ENCODE measurements at regions not wholly inside any gene's neighbourhood (a gene's known extent, or its start where the extent isn't known, plus 50 kb on each side); places are given as distances from the start of the nearest gene placed in this dataset.
"Not testable (repeated sequence)": the region's sequence is repeated elsewhere in the genome, so short reads cannot be mapped to it uniquely, and the experiment has no call there.

DNA sequence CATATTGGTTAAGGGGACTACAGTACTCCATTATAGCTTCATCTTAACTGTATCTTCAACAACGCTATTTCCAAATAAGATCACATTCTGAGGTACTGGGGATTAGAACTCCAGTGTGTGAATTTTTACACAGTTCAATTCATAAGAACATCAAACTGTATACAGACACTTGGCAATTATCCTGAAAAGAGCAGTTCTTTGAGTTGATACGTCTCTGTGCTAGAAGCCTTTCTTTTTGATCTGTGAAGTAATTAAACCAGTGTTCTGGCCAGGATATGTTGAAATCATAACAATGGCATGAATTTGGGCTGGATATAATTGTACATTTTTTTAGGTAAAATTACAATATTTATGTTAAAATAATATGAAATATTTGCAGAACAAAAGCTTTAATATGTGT, 93.5 kb upstream of the ITPRID2 start:
- no peak for DNase-seq

DNA sequence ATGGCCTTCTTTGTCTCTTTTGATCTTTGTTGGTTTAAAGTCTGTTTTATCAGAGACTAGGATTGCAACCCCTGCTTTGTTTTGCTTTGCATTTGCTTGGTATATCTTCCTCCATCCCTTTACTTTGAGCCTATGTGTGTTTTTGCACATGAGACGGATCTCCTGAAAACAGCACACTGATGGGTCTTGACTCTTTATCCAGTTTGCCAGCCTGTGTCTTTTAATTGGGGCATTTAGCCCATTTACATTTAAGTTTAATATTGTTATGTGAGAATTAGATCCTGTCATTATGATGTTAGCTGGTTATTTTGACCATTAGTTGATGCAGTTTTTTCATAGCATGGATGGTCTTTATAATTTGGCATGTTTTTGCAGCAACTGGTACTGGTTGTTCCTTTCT, 89.2 kb upstream of the ITPRID2 start:
- DNase-seq = not testable (repeated sequence)

DNA sequence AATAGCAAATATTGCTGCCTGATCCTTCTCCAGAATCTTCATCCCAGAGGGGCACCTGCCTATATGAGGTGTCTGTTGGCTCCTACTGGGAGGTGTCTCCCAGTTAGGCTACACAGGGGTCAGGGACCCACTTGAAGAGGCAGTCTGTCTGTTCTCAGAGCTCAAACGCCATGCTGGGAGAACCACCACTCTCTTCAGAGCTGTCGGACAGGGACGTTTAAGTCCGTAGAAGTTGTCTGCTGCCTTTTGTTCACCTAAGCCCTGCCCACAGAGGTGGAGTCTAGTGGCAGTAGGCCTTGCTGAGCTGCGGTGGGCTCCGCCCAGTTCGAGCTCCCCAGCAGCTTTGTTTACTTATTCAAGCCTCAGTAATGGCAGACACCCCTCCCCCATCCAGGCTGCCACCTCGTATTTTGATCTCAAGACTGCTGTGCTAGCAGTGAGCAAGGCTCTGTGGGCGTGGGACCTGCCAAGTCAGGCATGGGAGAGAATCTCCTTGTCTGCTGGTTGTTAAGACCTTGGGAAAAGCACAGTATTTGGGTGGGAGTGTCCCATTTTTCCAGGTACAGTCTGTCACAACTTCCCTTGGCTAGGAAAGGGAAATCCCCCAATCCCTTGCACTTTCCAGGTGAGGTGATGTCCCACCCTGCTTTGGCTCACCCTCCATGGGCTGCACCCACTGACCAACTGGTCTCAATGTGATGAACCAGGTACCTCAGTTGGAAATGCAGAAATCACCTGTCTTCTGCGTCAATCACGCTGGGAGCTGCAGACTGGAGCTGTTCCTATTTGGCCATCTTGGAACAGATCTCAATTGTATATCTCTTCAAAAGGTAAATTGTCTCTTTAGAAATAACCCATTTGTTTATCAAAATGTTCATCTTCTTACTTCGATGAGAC, 87.4 kb upstream of the ITPRID2 start:
- not testable (repeated sequence) for DNase-seq

DNA sequence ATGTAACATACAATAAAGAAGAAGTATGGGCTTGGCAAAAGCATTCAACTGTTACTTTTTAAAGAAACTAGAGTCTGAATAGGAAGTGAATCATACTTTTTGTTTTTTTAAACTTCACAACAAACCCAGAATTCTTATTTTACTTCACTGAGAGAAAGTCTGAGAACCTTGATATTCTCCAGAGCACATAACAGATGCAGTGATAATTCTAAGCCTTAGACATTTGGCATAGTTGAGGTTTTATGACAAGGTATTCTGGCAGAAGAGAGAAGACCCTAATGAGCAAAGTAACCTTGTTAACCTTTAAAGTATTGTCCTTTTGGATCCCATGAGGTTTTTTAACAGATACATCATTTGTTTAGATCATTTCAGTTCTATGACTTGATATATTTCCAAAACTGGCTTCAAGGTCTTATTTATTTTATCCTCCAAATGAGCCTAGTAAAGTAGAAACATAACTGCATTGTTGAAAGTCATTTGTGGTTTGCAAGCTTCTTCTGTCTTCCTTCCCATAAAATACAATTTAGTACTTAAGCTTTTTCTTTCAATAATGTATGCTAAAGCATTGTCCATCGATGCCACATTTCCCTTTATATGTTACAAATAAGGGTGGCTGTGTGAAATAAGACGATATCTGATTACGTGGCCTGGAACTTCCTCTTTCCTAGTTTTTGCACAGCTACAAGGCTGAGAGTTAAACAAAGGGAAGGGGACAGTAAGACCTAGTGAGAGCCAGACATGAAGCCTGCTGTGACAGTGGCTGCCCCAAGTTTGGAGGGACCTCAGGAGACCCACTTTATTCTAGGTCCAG, 86.1 kb upstream of the ITPRID2 start:
- DNase-seq = no peak

DNA sequence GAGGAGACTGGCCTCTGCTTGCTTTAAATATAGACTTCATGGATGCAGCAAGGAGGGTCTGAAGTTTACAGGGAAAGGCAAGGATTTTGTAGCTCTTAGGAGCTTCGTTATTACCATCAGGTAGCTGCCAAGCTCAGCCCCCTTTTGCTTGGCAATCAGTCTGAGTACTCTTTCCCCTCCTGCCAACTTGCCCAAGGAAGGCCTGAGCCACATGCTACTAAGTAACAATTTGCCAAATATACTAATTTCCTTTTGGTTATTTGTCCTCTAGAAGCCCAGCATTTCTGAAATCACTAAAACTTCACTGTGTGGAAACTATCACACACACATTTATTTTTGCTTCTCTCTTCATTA, 85.5 kb upstream of the ITPRID2 start:
- DNase-seq = no peak

DNA sequence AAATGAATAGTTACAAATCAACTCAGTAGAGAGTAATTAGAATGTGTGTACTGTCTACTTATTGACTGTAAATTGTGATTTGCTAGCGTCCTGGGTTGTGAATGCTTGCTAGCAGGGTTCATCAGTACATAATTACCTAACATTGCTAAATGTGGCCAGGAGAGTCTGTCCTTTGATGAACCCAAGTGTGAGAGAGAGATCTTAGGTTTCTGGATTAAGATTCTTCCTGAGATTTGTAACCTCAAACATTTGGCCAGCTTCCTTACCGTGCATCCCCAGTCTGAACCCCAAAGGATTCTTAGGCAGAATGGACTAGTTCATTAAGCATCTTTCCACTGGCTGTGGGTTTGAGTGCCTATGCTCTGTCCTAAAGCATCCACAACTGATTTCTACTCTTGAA, 84.0 kb upstream of the ITPRID2 start:
- no peak for DNase-seq

DNA sequence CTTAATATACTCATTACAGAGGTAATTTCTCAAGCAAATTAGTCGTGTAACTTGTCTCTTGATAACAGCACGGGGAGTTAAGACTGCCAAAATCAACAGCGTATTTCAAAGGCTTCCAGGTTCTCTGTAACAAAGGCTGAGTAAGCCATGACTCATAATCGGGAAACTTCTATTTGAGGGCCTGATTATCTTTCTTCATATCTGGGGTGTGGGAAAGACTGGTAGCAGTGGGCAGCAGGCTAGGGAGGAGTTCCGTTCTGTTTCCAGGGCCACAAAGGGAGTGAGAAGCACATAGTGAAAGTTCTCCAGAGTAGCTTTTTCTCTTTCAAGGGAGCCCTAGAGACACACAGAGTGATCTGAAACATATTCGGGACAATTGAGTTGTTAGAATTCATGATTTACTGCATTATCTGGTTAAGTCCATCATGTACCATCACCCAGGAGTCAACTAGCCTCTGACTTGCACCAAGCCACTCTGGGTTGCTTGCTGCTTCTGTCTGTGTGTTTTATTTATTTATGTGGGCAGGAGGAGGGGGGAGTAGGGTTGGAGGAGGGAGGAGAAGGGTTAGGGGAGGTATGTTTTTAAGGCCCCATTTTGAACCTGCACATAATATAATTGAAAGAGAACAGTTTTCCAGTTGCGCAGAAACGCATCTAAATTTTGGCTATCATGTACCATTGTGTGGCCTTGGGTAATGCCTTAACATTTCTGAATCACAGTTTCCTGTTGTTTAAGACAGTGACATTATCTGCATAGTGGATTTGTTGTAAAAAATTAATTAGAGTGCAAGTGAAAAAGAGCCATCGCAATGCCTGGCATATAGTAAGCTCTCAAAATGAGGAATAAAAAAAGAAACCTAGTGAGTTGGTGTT, 80.5 kb upstream of the ITPRID2 start:
- DNase-seq = no peak

DNA sequence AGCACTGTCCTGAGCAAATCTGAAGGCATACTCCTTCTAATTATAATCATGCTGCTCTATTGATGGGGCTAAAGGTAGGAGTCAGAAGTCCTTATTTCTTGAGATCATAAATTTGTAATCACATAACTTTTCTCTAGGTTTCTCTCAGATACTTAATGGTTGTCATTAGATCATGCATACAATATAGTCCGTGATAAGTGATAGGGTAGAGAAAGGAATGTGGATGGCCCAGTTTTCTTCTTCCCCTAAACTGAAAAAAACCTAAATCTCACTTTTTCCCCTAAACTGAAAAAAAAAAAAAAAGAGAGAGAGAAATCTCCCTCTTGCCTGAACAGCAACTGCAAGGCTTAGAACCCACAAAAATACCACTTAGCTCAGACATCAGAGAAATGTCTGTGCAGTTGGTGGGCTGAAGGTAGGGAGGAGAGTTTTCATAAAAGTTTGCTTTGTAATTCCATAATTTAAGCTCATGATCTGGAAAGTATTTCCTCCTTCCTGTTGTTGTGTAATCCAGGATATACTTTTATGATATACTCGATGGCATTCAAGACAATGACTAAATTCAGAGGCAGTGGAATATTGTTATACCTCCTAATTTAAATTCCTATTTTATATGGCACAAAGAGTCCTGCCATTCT, 79.3 kb upstream of the ITPRID2 start:
- no peak for DNase-seq

DNA sequence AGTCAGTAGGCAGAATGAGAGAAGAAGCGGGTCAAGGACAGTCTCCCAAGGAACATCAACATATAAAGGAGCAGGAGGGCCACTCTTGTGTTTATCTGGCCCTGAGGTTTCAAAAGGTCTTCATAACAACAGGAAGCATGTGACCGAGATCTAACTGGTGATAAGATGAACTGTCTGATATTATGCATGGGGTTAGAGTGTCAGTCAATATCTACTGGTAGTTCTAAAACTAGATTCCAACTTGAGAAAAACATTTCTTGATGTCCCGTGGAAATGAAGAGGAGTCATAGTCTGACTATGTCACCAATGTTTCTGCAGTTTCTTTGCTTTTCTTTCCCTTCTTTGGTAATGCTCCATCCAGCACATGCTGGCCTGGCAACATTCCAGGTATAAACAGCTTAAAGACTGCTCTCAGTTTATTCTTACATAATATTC, 77.5 kb upstream of the ITPRID2 start:
- no peak for DNase-seq

DNA sequence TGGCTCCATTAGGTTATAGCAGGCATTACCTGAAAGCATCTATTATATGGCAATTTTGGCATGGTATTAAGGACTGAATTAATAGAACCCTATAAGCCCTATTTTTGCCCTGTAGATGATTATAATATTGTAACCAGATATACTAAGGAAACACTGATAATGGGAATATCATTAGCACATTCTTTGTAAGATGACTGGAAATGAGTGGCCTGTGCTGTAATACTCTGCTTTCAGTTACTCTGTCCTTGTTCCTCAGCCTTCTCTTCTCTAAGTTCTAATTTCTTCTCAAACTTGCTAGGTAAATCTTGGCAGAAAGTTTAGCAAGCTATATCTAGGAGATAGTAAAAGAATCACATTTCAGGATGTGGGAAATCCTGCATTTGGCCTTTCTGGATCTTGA, 74.0 kb upstream of the ITPRID2 start:
- DNase-seq = no peak

DNA sequence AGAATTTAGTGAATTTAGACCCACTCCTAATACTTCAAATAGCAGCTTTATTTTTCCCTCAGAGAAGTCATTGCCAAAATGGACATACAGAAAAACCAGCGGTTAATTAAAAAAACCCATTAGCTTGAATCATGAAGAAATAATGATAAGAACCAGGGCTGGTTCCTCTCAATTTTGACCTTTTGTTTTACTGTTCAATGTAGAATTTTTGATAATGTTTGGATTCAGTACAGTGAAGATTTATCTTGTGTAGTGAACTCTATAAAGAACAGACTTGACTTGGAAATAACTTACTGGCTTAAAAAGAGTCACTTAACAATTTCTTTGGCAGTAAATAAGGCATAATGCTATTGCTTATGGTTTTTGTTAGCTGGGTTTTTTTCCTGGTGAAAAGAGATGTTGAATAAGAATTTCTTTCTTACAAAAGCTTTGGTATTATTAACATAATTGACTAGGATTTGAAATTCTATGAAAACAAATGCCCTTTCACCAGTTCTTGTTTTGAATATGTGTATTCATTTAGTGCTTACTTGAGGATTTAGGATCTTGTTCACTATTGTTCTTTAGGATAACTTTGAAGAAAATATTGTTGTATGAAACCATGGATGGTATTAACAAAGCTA, 73.4 kb upstream of the ITPRID2 start:
- no peak for DNase-seq

DNA sequence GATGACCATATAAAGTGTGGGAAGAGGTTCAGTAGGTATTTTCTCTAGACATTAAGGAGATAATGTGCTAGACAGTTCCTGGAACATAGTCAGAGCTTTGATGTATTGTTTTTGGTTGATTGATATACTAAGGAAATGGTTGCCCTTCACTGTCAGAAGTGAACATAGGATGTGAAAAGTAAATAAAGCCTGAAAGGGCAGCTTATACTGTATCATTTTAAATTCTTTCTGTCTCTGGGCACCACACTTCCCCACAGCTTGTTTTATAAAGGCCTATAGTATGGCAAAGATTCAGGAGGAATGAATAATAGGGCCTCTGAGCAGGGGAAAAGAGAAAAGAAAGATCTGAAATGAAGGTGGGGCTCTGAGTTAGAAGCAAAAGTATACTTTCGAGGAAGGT, 72.7 kb upstream of the ITPRID2 start:
- no peak for DNase-seq

DNA sequence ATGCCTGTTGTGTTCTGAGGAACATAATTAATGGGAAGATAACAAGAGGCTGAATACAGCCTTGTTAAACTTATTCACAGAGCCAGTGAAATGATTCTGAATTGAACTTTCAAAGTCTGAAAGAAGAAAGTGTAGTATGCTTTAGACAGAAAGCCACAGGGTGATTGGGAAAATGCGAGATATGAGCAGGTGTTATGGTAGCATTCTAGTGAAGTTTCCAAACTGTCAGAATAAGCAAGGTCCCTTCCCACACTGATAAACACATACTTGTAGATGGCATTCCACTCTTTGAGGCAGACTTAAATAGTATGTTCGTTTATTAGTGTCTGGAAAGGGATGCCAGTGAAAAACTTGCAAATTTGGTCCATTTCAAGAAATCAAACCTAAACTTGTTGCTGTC, 70.5 kb upstream of the ITPRID2 start:
- DNase-seq = no peak

DNA sequence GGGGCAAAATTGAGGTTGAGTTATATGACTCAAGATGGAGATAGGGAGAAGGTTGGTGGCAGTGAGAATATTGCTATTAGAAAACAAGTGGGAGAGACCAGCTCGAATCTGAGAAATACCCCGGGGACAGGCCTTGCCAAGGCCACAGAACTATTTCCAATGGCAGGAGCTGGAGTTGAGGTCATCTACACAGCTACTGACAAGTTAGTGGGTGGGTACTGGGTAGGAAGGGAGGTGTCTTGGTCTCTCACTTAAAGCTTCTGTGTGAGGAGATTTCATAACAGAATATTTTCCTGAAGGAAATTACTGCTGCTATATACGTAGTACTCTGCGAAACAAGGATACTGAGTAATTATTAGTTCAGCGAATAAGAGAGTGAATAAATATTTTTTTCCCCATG, 69.4 kb upstream of the ITPRID2 start:
- DNase-seq = no peak

DNA sequence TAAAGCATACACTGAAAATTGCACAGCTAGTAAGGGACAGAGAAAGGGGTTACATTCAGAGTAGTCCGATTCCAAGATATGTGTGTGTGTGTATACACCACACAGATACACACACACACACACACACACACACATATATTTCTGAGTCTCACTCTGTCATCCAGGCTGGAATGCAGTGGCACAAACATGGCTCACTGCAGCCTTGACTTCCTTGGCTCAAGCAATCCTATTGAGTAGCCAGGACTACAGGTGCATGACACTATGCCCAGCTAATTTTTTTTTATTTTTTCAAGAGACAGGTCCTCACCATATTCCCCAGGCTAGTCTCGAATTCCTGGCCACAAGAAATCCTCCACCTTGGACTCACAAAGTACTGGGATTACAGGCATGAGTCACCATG, 68.1 kb upstream of the ITPRID2 start:
- DNase-seq = no peak

DNA sequence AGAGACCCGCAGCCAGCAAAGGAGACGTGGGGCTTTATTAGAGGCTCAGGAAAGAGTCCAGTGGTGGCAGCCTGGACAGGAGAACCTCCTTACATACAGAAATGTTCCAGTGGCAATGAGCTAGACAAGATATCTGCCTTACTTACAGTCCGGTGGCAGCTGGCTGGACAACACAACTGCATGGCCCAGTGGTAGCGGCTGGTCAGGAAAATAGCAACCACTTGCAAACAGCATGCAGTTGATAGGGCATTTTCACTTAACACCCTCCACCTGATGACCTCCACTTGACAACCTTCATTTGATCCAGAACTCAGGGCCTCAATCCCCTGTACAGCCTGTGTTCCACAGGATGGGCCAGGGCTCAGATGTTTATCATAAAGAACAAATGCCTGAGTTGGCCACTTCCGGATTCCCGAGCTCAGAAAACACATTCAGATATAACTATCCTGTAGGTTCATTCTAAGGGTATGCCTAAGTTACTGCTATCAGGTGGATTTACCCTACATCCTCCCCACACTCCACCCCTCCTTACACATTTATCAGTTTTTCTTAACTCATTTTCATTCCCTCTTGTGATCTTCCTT, 63.3 kb upstream of the ITPRID2 start:
- DNase-seq = no peak

DNA sequence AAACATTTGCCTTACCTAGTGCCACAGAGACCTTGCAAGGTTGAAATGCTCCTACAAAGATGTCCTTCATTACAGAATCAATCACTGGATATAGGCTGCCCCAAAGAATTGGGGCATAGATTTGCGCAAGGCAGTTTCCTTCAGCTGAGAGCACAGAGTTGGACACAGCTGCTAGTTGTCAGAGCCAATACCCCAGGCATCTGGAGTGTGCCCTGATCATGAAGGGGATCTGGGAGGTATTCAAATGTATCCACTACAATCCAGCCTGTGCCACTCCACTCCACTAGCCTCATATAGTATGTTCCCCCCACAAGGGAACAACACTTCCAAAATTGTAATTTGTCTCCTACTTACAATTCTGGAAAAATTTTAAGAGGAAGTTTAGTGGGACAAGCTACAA, 62.3 kb upstream of the ITPRID2 start:
- DNase-seq = no peak

DNA sequence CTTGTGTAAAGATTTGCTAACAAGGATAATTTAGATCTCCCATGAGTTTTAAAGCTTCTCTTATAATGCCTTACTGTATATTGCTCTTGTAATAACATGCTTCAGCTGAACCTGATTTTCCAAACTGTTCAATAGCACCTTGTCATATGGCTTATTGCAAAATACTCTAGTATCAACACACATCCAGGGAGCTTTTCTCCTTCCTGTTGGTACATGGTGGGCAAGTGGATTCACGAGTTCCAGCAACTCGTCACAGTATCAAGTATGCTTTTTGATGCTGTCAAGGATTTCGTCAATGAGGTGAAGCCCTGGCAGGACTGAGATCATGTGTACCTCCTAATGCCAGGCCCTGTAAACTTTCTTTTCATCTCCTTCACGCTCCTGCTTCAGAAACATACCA, 59.5 kb upstream of the ITPRID2 start:
- no peak for DNase-seq

DNA sequence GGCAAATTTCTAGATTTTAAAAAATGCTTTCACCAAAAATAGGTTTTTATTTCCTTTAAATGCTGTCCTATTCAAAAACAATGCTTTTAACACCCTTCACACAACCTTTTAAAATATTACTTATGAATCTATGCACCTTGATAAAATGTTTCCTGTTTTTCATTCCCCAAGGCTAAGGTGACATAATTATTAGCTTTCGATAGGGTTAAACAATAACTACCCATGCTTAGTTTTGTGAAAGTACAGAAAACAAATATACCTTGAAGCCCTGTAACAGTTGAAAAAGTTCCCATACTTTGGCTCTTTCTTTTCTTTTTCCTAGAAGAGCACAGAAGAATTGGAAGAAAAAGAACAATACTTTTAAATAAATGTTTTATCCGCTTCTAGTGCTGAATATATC, 54.9 kb upstream of the ITPRID2 start:
- DNase-seq = no peak

DNA sequence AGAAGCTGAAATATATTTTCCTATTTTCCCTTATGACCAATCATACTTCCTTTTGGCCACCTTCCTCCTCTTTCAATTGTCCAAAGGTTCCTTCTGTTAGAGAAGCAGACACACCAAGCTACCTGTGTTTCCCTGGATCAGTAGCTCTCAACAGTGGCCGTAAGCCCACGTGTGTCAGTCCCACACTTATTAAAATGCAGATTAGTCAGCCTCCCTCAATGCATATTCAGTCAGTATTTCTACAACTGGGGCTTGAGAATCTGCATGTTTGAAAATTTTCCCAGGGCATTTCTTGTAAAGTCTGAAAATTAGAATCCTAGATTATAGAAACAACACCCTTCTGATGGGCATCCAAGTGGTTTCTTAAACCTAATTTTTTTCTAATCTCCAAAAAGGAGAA, 54.0 kb upstream of the ITPRID2 start:
- no peak for DNase-seq

DNA sequence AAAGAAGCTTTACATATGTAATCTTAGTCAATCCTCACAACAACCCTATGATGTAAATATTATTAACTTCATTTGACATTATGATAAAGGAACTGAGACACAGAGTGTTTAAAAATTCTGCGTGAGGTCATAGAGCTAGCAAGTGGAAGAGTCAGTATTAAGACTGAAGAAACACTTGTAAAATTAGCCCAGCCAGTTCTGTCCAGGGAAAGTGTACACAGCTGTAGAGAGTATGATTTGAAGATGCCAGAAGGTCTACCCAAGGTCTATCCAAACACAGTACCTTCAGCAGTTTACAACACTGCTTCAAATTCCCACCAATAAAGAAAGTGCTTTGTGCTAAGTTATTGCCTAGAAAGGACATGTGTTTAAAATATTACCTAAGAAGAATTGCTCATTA, 51.7 kb upstream of the ITPRID2 start:
- no peak for DNase-seq

DNA sequence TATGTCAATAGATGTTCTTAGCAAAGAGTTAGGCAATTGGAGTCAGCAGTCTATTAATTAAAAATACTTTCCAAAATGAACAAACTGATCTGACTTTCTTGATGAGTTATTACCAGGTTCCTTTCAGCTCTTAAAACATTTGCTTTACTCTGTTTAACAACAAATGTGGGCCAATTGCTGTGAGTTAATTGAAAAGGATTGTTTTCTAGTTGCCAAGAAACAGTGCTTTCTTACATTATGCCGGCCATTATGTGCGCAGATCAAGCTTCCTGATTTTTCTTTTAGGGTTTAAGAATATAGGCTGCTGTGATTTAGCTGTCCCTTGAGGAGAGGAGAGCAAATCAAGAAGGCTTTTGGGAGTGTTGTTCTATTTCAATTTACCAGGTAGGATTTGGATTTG, 50.5 kb upstream of the ITPRID2 start:
- no peak for DNase-seq

Measured in activated CD8-positive, alpha-beta memory T cell treated with anti-CD3 and anti-CD28 coated beads, Interleukin-2, amount 50 U/mL, for 48 hours (primary cell).